ENCODE measurements at regions not wholly inside any gene's neighbourhood (a gene's known extent, or its start where the extent isn't known, plus 50 kb on each side); places are given as distances from the start of the nearest gene placed in this dataset.

GRCh38 chr5:114928644-114929462, 240.9 kb downstream of the TRIM36 start:
- H3K79me2 ChIP-seq (ENCODE audit: control insufficient read depth, insufficient read depth, low read length), result no peaks in the 10 kb centered on the region
- H3K9me3 ChIP-seq (replicated peaks; ENCODE audit: control insufficient read depth, insufficient read depth, low read depth, low read length), result no peaks in the 10 kb centered on the region
- no peak overlapping the region for H3K9ac ChIP-seq (ENCODE audit: insufficient read depth in 1 of 2, low read depth in 2 of 2, low read length in 2 of 2)
- no TSS peak for BruUV-seq (replicated peaks)
- no peaks in the 10 kb centered on the region for H3K9me1 ChIP-seq (ENCODE audit: control insufficient read depth, insufficient read depth, low read length)
- H3K36me3 ChIP-seq (ENCODE audit: control insufficient read depth, insufficient read depth, low read length), result no peaks in the 10 kb centered on the region
- no peaks in the 10 kb centered on the region for H3K27me3 ChIP-seq (ENCODE audit: control insufficient read depth in 2 of 2, insufficient read depth in 2 of 2, low read length in 2 of 2)
- intact Hi-C loops (cut with micrococcal nuclease), result no loop called here
- ATAC-seq (no peak), FAIRE-seq (no peak), DNase-seq (ENCODE audit: extremely low read depth in 1 of 4, low spot score in 3 of 4) (no peak)
- H3K27ac ChIP-seq (ENCODE audit: extremely low read depth, low read depth, low read length), result no peak overlapping the region
- no peaks in the 10 kb centered on the region for H3K4me1 ChIP-seq (replicated peaks in 1 of 2; ENCODE audit: control insufficient read depth in 2 of 2, insufficient read depth in 2 of 2, low read length in 2 of 2)
- ChIA-PET POLR2A (interaction anchor here (0.6 kb wide), 1 partner anchor 431 kb away, joined by 3 read pairs; no protein-coding TSS in a partner anchor), CTCF (ENCODE audit: low intra/inter-chr PET ratio) (no interaction called here)
- no peak overlapping the region for H3K4me3 ChIP-seq
- in situ Hi-C loops (cut with MboI), result no loop called here
- H4K20me1 ChIP-seq (replicated peaks; ENCODE audit: control insufficient read depth, insufficient read depth, low read length), result no peaks in the 10 kb centered on the region
- WGBS (ENCODE audit: insufficient coverage, low coverage, missing lambda C conversion rate), result 0% methylated on average over 16 of the region's 32 CpGs
- no peak overlapping the region for H3K4me2 ChIP-seq (ENCODE audit: insufficient read depth, low read length)
- H2AFZ ChIP-seq (ENCODE audit: low read depth, low read length), result no peak overlapping the region
- no peak for TF ChIP-seq ZFP91 (CRISPR knock-in tag; IDR thresholded peaks at IDR 0.05)
- no peak for TF ChIP-seq ZNF561 (CRISPR knock-in tag; conservative IDR thresholded peaks at IDR 0.05)
- no peak for TF ChIP-seq SOX6 (IDR thresholded peaks at IDR 0.05)
- no peak for TF ChIP-seq U2AF1 (optimal IDR thresholded peaks at IDR 0.05; ENCODE audit: low read depth, low read length)
- TF ChIP-seq LEF1 (IDR thresholded peaks at IDR 0.05), result no peak
- no peak for TF ChIP-seq SAFB (IDR thresholded peaks at IDR 0.05; ENCODE audit: borderline replicate concordance, low read depth, low read length)
- TF ChIP-seq, protein P1, sequence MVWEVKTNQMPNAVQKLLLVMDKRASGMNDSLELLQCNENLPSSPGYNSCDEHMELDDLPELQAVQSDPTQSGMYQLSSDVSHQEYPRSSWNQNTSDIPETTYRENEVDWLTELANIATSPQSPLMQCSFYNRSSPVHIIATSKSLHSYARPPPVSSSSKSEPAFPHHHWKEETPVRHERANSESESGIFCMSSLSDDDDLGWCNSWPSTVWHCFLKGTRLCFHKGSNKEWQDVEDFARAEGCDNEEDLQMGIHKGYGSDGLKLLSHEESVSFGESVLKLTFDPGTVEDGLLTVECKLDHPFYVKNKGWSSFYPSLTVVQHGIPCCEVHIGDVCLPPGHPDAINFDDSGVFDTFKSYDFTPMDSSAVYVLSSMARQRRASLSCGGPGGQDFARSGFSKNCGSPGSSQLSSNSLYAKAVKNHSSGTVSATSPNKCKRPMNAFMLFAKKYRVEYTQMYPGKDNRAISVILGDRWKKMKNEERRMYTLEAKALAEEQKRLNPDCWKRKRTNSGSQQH (CRISPR knock-in tag; IDR thresholded peaks at IDR 0.05), result no peak
- TF ChIP-seq BDP1 (IDR thresholded peaks at IDR 0.05; ENCODE audit: insufficient read depth, insufficient read length), result no peak
- TF ChIP-seq CREB1 (IDR thresholded peaks at IDR 0.05), result no peak
- TF ChIP-seq CREB1 (CRISPR knock-in tag; IDR thresholded peaks at IDR 0.05), result no peak
- no peak for TF ChIP-seq PHB (CRISPR knock-in tag; IDR thresholded peaks at IDR 0.05)
- no peak for TF ChIP-seq SMARCA4 (IDR thresholded peaks at IDR 0.05)
- TF ChIP-seq DMBX1 (CRISPR knock-in tag; IDR thresholded peaks at IDR 0.05; ENCODE audit: borderline replicate concordance), result no peak
- TF ChIP-seq ESRRB (CRISPR knock-in tag; IDR thresholded peaks at IDR 0.05; ENCODE audit: borderline replicate concordance), result no peak
- no peak for TF ChIP-seq SNAPC5 (CRISPR knock-in tag; IDR thresholded peaks at IDR 0.05)
- TF ChIP-seq ILF3 (IDR thresholded peaks at IDR 0.05; ENCODE audit: borderline replicate concordance), result no peak
- no peak for TF ChIP-seq ZNF280B (CRISPR knock-in tag; IDR thresholded peaks at IDR 0.05)
- TF ChIP-seq HNRNPH1 (optimal IDR thresholded peaks at IDR 0.05; ENCODE audit: low read depth, low read length), result no peak
- TF ChIP-seq, protein P2, sequence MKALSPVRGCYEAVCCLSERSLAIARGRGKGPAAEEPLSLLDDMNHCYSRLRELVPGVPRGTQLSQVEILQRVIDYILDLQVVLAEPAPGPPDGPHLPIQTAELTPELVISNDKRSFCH (CRISPR knock-in tag; IDR thresholded peaks at IDR 0.05), result no peak
- TF ChIP-seq, protein P2 (tag; IDR thresholded peaks at IDR 0.05), result no peak

All from K562 (cell line).